GM23338 (cell line): ENCODE measurements at regions not wholly inside any gene's neighbourhood (a gene's known extent, or its start where the extent isn't known, plus 50 kb on each side); places are given as distances from the start of the nearest gene placed in this dataset.

Source experiments
- ATAC-seq: fragments of 200-7000 bp; cut with Tn5 transposase; 3 replicates; pipeline ENCODE4 v1.9.1; 2020
- DNase-seq: peaks from one replicate; pipeline ENCODE4 v3.0.0-alpha.2; 2015; ENCODE audit warnings: low spot score
- H2AFZ ChIP-seq: fragments of 200-600 bp; sonication (generic); 2 replicates; pipeline ENCODE4 v1.8.0; 2016; ENCODE audit warnings: antibody characterized with exemption, mild to moderate bottlenecking, moderate library complexity
- H3F3A ChIP-seq: fragments of 200-600 bp; sonication (generic); replicated peaks from 2 replicates; pipeline ENCODE4 v1.8.0; 2017; ENCODE audit warnings: antibody characterized with exemption, mixed run types, low read depth
- H3K27ac ChIP-seq: fragments of 200-600 bp; sonication (generic); 2 replicates; pipeline ENCODE4 v1.6.1; 2016; ENCODE audit warnings: low read depth
- H3K27me3 ChIP-seq: fragments of 200-600 bp; sonication (generic); 2 replicates; pipeline ENCODE4 v1.8.0; 2016; ENCODE audit warnings: mild to moderate bottlenecking, mixed run types, moderate library complexity; ENCODE audit not compliant: insufficient read depth
- H3K36me3 ChIP-seq: fragments of 200-600 bp; sonication (generic); 2 replicates; pipeline ENCODE4 v1.8.0; 2016; ENCODE audit warnings: mild to moderate bottlenecking; ENCODE audit not compliant: insufficient read depth
- H3K4me1 ChIP-seq: fragments of 200-600 bp; sonication (generic); 2 replicates; pipeline ENCODE4 v1.8.0; 2016; ENCODE audit warnings: mild to moderate bottlenecking, moderate library complexity; ENCODE audit not compliant: insufficient read depth
- H3K4me2 ChIP-seq: fragments of 200-600 bp; sonication (generic); 2 replicates; pipeline ENCODE4 v1.7.1; 2017; ENCODE audit warnings: mixed run types
- H3K4me3 ChIP-seq: fragments of 200-600 bp; sonication (generic); 2 replicates; pipeline ENCODE4 v1.6.1; 2016; ENCODE audit warnings: mixed run types
- H3K79me2 ChIP-seq: fragments of 200-600 bp; sonication (generic); replicated peaks from 2 replicates; pipeline ENCODE4 v1.8.0; 2017; ENCODE audit warnings: mild to moderate bottlenecking; ENCODE audit not compliant: insufficient read depth
- H3K9me2 ChIP-seq: fragments of 200-600 bp; sonication (generic); 2 replicates; pipeline ENCODE4 v1.8.0; 2017; ENCODE audit not compliant: insufficient read depth
- H4K20me1 ChIP-seq: fragments of 200-600 bp; sonication (generic); replicated peaks from 2 replicates; pipeline ENCODE4 v1.8.0; 2017; ENCODE audit warnings: mild to moderate bottlenecking; ENCODE audit not compliant: insufficient read depth
- H3K27ac Mint-ChIP-seq: 2 replicates; pipeline ENCODE4 v1.8.0; 2020; ENCODE audit warnings: inconsistent platforms, mild to moderate bottlenecking, moderate library complexity, mixed read lengths
- H3K27me3 Mint-ChIP-seq: 3 replicates; pipeline ENCODE4 v1.8.0; 2022; ENCODE audit warnings: low read depth, mild to moderate bottlenecking, moderate library complexity, mixed read lengths, inconsistent platforms; ENCODE audit not compliant: insufficient read depth, poor library complexity
- H3K36me3 Mint-ChIP-seq: 3 replicates; pipeline ENCODE4 v1.8.0; 2021; ENCODE audit warnings: low read depth, mild to moderate bottlenecking, inconsistent platforms, moderate library complexity, mixed read lengths
- H3K4me1 Mint-ChIP-seq: 3 replicates; pipeline ENCODE4 v1.8.0; 2020; ENCODE audit warnings: mild to moderate bottlenecking, inconsistent platforms, mixed read lengths
- H3K4me3 Mint-ChIP-seq: 3 replicates; pipeline ENCODE4 v1.8.0; 2021; ENCODE audit warnings: moderate library complexity, mild to moderate bottlenecking, inconsistent platforms, mixed read lengths
- H3K9me3 Mint-ChIP-seq: 3 replicates; pipeline ENCODE4 v1.8.0; 2020; ENCODE audit warnings: moderate library complexity, mild to moderate bottlenecking, inconsistent platforms, mixed read lengths
- ETS1 ChIP-seq: IDR thresholded peaks from 2 replicates; pipeline ENCODE4 v1.6.1; 2016; ENCODE audit warnings: antibody characterized with exemption
- EZH2 ChIP-seq: fragments of 200-600 bp; sonication (generic); IDR thresholded peaks from one replicate; pipeline ENCODE4 v1.8.0; 2017; ENCODE audit warnings: antibody characterized with exemption, mild to moderate bottlenecking, low read depth; ENCODE audit not compliant: unreplicated experiment
- ZNF462 ChIP-seq: fragments of 250-450 bp; sonication (Bioruptor Pico); IDR thresholded peaks from 2 replicates; pipeline ENCODE4 v1.5.0; 2020; ENCODE audit warnings: mild to moderate bottlenecking, moderate library complexity
- TF ChIP-seq, protein P1 (sequence below), 2 experiments: fragments of 200-600 bp in 1 of 2; sonication (generic) in 1 of 2; conservative IDR thresholded peaks; 2 replicates each; pipeline versions ENCODE4 v1.5.1 to v1.6.1; 2016 to 2017; ENCODE audit warnings: antibody characterized with exemption in 2 of 2, low read depth in 2 of 2, mild to moderate bottlenecking in 2 of 2, moderate library complexity in 1 of 2

DNA sequence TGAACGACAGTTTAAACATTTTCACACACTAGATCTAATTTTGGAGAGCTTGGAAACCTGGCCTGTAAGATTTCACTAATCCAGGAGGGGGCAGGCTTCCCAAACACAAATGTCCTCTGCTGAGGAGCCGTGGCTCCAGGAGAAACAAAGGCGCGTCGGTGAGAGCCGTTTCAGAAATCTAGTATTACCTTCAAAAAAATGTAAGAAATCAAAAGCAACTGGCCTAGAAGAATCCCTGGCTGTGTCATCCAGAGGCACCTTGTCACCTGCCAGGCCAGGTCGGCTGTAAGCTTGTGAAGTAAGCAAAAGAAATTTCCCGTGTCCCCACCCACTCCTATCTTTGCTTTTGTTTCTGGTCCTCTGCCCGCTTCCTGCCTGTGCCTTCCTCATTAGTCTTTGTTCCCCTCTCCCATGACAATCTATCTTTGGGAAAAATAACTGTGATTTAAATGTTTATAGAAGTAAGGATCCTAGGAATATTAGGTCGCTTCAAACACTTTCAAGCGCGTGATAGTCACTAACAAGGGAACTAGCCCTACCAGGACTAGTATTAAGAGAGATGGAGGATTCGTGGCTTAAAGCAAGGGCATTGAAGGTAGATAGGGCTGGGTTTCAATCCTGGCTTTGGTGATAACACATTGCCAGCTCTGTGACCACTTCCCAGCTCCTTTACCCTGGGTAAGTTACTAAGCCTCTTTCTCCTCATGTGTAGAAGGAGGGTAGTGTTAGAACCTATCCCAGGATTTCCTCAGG, 99.5 kb upstream of the STK39 start:
- no peaks in the 10 kb centered on the region for H4K20me1 ChIP-seq
- peaks cover under 1% of the 10 kb centered on the region; the same call in 1 of the 2 replicates for H3K9me2 ChIP-seq
- Mint-ChIP-seq H3K4me3 (peak overlapping the region; percentile 74), H3K36me3 (0 out of 3 replicates have a peak, but pooled peaks cover 7% of the 10 kb centered on the region), H3K9me3 (peaks cover 11% of the 10 kb centered on the region; the same call in 2 of the 3 replicates), H3K27ac (peak overlapping the region; percentile 87), H3K4me1 (peaks cover 11% of the 10 kb centered on the region), H3K27me3 (peaks cover 7% of the 10 kb centered on the region)
- peak overlapping the region; percentile 36 for H3K4me2 ChIP-seq
- ATAC-seq (peak; percentile 67), DNase-seq (peak; percentile 89)
- no peaks in the 10 kb centered on the region for H3K79me2 ChIP-seq
- no peak for TF ChIP-seq EZH2
- TF ChIP-seq, protein P1, sequence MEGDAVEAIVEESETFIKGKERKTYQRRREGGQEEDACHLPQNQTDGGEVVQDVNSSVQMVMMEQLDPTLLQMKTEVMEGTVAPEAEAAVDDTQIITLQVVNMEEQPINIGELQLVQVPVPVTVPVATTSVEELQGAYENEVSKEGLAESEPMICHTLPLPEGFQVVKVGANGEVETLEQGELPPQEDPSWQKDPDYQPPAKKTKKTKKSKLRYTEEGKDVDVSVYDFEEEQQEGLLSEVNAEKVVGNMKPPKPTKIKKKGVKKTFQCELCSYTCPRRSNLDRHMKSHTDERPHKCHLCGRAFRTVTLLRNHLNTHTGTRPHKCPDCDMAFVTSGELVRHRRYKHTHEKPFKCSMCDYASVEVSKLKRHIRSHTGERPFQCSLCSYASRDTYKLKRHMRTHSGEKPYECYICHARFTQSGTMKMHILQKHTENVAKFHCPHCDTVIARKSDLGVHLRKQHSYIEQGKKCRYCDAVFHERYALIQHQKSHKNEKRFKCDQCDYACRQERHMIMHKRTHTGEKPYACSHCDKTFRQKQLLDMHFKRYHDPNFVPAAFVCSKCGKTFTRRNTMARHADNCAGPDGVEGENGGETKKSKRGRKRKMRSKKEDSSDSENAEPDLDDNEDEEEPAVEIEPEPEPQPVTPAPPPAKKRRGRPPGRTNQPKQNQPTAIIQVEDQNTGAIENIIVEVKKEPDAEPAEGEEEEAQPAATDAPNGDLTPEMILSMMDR (conservative IDR thresholded peaks at IDR 0.05; ENCODE audit: low read depth in 2 of 2): peak; percentile 86 to 89
- no peaks in the 10 kb centered on the region for H3F3A ChIP-seq
- H2AFZ ChIP-seq: peak overlapping the region; percentile 93
- H3K27me3 ChIP-seq: no peaks in the 10 kb centered on the region
- H3K4me1 ChIP-seq: 0 out of 2 replicates have a peak, but pooled peaks cover 4% of the 10 kb centered on the region
- H3K4me3 ChIP-seq: peak overlapping the region; percentile 48
- H3K27ac ChIP-seq: no peak overlapping the region
- H3K36me3 ChIP-seq: no peaks in the 10 kb centered on the region

GRCh38 chr2:168348076-168348475, 100.7 kb upstream of the STK39 start:
- H3K9me2 ChIP-seq: no peaks in the 10 kb centered on the region
- DNase-seq (peak; percentile 86), ATAC-seq (peak; percentile 97)
- H3K9me3 Mint-ChIP-seq: peaks cover 13% of the 10 kb centered on the region; the same call in 2 of the 3 replicates
- H3K4me2 ChIP-seq: no peak overlapping the region
- H3K27ac ChIP-seq: no peak overlapping the region
- no peak overlapping the region for H3K4me3 ChIP-seq
- no peaks in the 10 kb centered on the region for H3K27me3 ChIP-seq
- 0 out of 2 replicates have a peak, but pooled peaks cover 4% of the 10 kb centered on the region for H3K4me1 ChIP-seq
- peaks cover 7% of the 10 kb centered on the region for H3K27me3 Mint-ChIP-seq
- H3K4me3 Mint-ChIP-seq: no peak overlapping the region
- H3K27ac Mint-ChIP-seq: no peak overlapping the region
- peaks cover under 1% of the 10 kb centered on the region; the same call in 1 of the 2 replicates for H3K36me3 ChIP-seq
- no peaks in the 10 kb centered on the region for H3F3A ChIP-seq
- no peaks in the 10 kb centered on the region for H4K20me1 ChIP-seq
- peaks cover 9% of the 10 kb centered on the region; the same call in 2 of the 3 replicates for H3K36me3 Mint-ChIP-seq
- peaks cover 11% of the 10 kb centered on the region for H3K4me1 Mint-ChIP-seq
- no peaks in the 10 kb centered on the region for H3K79me2 ChIP-seq
- TF ChIP-seq ETS1 (no peak), ZNF462 (peak; percentile 79)
- TF ChIP-seq, protein P1 (conservative IDR thresholded peaks at IDR 0.05; ENCODE audit: low read depth in 2 of 2): peak; percentile 64 to 68
- H2AFZ ChIP-seq: no peak overlapping the region
